ENCODE measurements at regions not wholly inside any gene's neighbourhood (a gene's known extent, or its start where the extent isn't known, plus 50 kb on each side); places are given as distances from the start of the nearest gene placed in this dataset.

DNA sequence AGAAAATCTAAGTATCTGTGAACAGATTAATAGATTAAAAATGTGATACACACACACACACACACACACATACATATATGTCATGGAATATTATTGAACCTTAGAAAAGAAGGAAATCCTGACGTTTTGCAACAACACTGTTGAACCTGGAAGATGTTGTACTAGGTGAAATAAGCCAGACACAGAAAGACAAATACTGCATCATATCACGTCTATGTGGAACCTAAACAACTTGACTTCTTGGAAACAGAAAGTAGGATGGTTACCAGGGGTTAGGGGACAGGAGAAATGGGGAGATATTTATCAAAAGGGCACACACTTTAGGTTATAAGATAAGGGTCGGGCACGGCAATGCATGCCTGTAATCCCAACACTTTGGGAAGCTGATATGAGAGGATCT is 698.4 kb upstream of the ID2 start:
- no peak overlapping the region for H3K4me3 ChIP-seq (ENCODE audit: low read length)
- TF ChIP-seq ZNF274 (IDR thresholded peaks at IDR 0.05; ENCODE audit: low read depth, low read length) = no peak

DNA sequence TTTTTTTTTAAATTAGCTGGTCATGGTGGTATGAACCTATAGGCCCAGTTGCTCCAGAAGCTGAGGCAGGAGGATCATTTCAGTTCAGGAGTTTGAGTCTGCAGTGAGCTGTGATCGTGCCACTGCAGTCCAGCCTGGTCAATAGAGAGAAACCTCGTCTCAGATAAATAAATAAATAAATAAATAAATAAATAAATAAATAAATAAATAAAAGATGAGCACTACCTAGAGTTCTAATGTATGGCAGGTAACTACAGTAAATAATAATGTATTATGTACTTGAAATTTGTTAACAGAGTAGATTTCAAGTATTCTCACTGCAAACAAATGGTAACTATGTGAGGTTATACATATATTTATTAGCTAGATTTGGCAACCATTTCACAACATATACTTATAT is 697.9 kb upstream of the ID2 start:
- H3K4me3 ChIP-seq (ENCODE audit: low read length) = no peak overlapping the region
- TF ChIP-seq ZNF274 (IDR thresholded peaks at IDR 0.05; ENCODE audit: low read depth, low read length) = no peak

DNA sequence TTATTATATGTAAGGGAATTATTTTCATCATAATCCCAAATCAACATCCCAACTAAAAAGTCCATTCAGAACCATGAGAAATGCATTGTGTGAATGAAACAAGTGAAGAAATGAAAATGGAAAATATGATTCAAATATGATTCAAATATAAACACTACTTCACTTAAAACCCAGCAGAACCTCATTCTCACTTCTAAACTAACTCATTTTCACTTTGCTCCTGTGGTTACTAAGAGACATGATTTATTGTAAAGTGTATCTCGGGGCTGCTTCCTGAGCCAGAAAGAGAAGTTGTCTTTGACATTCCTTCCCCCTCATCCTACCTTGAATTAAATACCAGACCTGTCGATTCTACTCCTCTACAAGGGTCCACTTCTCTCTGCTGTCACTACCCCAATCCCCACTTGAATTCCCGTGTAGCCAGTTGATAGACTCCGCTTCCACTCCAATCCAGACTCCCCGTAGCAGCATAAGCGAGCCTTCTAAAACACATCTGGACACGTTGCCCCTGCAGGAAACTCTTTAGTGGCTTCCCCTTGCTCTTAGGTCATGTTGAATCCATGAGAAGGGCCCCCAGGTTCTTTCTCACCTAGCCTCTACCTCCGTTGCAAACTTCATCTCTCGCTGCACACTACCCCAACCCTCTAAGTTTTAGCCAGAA is 697.0 kb upstream of the ID2 start:
- no peak overlapping the region for H3K4me3 ChIP-seq (ENCODE audit: low read length)

DNA sequence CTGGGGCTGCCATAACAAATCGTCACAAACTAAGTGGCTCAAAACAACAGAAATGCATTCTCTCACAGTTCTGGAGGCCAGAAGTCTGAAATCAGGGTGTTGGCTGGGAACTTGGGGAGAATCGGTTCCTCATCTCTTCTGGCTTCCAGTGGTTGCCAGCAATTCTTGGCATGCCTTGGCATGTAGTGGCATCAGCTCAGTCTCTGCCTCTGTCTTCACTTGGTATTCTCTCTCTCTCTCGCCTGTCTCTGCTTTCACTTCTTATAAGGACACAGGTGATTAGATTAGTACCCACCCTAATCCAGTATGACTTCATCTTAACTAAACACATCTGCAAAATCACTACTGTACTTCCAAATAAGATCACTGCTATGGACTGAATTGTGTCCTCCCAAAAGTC is 695.4 kb upstream of the ID2 start:
- no peak for TF ChIP-seq ZNF274 (IDR thresholded peaks at IDR 0.05; ENCODE audit: low read depth, low read length)
- H3K4me3 ChIP-seq (ENCODE audit: low read length) = no peak overlapping the region

More for the DNA sequence above, 697.0 kb upstream of the ID2 start:
- no peak for TF ChIP-seq ZNF274 (IDR thresholded peaks at IDR 0.05; ENCODE audit: low read depth, low read length)

DNA sequence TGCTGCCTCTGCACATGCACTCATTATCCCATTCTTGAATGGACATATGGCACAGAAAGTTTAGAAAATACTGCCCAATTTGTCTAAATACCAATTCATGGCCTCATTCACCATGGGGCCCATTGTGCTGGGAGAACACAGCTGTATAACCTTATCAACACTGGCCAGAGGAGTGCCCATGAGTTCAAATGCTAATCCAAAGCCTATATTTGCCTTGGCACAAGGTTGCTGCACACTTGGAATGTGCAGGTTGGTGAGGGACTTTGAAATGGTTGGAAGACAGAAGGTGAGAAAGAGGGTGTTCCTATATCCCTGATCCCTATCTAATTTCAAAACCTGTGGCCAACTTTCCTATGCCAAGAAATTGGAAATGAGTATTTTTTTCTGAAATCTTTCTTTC is 693.9 kb upstream of the ID2 start:
- no peak for TF ChIP-seq ZNF274 (IDR thresholded peaks at IDR 0.05; ENCODE audit: low read depth, low read length)
- H3K4me3 ChIP-seq (ENCODE audit: low read length) = no peak overlapping the region

DNA sequence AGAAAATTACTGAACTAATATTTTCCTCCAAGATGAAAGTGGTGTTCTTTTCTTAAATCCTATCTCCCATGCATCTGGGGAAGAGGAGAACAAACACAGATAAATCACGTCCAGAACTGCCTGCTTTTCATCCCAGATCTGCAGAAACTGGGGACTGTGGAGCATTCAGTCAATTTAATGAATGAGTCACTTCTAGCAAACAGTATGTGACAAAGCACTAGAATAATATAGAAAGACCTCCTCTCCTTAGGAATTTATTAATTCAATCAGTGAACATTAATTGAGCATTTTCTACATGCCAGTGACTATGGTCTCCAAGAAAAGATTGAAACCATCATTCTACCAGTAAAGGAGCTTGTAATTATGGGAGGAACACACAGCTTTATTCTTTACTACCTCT is 693.4 kb upstream of the ID2 start:
- H3K4me3 ChIP-seq (ENCODE audit: low read length) = no peak overlapping the region
- TF ChIP-seq ZNF274 (IDR thresholded peaks at IDR 0.05; ENCODE audit: low read depth, low read length) = no peak

DNA sequence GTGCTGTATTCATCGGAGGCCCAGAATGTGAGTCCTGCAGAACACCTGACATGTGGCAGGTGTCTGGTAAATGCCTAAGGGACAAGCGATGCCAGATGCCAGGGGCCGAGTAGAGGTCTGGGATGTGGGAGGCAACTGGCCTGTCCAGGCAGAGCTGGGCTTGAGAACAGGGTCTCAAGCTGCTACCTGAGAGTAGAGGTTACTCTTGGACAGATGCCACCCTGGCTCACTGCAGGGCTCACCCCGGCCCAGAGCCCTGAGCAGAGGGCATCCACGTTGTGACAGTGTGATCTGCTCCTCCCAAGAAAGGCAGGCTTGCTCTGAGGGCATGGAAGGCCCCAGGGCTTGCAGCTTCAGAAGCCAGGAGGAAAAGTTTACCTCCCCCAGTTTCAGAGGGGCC is 692.0 kb upstream of the ID2 start:
- TF ChIP-seq ZNF274 (IDR thresholded peaks at IDR 0.05; ENCODE audit: low read depth, low read length) = no peak
- no peak overlapping the region for H3K4me3 ChIP-seq (ENCODE audit: low read length)

DNA sequence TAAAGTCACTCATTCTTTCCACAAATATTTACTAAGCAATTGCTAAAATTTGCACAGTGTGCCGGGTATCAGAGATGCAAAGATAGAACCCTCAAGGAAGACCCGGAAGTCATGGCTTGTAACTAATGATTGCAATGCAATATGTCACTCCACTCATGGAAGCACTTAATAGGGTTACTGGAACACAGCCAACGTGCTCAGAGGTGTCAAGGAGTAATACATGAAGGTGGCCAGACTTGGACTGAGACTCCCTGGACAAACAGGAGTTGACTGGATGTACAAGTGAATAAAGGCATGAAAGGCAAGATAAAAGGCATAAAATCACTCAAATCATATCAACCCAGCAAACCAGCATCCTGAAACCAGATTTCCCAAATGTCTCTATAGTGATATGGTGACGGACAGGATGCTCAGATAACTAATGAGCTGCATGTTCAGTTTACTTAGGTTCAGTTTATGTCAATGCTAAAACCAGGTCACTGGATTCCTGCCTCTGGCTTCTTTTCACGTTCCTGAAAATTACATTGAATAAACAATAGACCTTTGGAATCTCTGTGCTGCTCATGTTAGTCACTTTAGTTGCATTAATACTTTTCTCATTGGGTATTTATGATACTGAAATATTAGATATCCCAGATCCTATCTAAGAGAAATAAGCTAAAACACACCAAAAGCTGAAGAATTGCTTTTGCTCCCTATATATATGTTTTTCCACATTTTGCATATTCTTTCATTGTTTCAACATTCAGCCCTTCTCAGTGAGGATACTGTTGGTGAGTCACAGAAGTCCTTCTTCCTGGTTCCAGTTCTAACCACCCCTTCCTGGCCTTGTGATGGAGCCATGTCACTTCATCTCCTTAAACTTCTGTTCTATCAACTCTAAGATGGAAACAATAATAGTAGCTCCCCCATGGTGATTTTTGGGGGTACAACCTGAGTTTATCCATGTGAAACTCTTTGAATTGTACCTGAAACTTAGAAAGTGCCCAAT is 688.9 kb upstream of the ID2 start:
- TF ChIP-seq ZNF274 (IDR thresholded peaks at IDR 0.05; ENCODE audit: low read depth, low read length) = no peak
- H3K4me3 ChIP-seq (ENCODE audit: low read length) = no peak overlapping the region

DNA sequence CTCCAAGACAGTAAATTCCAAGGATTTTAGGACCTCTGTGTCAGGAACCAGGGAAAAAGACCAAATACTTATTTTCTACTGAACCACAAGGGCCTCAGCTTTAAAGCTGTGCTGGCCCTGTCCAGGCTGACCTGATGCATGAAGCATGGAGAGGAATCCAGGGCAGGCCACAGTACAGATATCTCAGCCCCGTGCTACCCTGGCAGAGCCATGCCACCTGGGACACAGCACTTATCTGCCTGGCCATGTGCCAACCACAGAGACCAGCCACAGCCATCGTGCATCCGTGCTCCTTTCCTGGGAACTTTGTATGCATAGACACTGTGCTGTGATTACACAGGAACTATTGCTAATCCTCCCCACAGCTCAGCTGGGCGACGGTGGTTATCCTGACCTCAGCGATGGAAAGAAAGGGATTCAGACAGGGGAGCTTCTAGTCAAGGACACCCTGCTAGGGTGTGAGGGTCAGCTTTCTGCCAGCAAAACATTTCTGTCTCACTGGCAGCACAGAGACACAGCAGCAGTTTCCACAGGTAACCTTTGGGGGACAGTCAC is 687.4 kb upstream of the ID2 start:
- no peak for TF ChIP-seq ZNF274 (IDR thresholded peaks at IDR 0.05; ENCODE audit: low read depth, low read length)
- no peak overlapping the region for H3K4me3 ChIP-seq (ENCODE audit: low read length)

DNA sequence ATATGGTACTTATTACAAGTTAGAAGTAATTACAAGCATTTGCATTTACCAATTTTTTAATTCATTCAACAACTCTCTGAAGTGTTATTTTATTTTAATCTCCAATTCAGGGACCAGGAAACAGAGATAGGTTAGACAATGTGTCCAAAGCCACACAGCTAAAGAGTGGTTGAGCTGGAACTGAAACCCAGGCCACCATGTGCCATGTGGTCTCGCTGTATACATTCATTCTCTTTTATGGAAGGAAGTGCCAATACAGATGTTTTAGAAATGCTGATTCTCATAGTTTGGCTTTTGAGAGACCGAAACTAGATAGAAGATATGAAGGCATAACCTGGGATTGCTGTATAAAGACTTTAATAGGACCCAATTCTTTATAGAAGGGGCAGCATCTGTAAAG is 684.6 kb upstream of the ID2 start:
- TF ChIP-seq ZNF274 (IDR thresholded peaks at IDR 0.05; ENCODE audit: low read depth, low read length) = no peak
- no peak overlapping the region for H3K4me3 ChIP-seq (ENCODE audit: low read length)

DNA sequence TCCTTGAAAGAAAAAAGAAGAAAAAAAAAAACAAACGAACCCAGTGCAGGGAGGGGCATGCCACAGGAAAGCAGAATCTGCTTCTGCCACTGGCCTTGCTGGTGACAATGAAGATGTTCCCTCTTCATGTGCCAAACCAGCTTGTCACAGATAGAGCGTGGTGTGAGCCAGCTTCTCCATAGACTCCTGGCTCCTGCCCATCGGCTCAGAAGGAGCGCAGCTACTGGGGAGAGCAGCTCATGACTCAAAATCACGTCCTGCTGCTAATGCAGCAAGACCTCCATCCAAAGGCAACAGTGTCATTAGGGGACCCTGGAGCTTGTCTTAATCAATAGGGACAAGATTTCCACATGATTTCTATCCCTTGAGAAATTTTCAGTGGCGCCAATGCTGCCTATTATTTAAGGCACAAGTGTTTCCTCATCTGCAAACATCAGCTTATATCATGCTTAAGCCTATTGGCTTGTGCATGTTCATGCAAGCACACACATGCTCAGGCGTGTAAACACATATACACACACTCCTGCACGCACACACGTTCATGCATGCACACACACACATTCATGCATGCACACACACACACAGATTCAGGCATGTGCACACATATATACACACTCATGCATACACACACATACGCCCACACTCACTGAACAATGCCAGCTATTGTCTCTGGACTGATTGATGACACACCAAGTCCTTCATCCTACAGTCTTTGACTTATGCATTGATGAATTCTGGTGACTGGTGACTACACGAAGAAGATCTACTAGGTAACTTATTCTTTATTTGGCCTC is 682.0 kb upstream of the ID2 start:
- no peak overlapping the region for H3K4me3 ChIP-seq (ENCODE audit: low read length)
- no peak for TF ChIP-seq ZNF274 (IDR thresholded peaks at IDR 0.05; ENCODE audit: low read depth, low read length)

DNA sequence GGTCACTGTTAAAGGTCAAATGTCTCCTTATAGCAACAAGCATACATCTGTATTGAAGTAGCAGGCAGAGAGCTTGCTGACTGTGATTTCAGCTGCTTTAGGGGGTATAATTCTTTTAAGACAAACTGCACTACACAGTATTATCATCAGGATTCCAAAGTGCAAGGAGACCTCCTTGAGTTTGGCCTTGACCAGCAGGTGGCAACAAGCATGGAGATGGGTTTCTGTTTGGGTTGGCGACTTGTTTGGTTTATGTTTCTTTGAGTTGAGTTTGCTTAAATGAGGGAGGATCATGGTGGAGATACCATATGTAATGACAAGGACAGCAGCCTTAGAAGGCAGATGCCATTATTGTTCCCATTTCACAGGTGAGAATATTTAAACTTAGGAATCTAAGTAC is 681.0 kb upstream of the ID2 start:
- no peak overlapping the region for H3K4me3 ChIP-seq (ENCODE audit: low read length)
- no peak for TF ChIP-seq ZNF274 (IDR thresholded peaks at IDR 0.05; ENCODE audit: low read depth, low read length)

DNA sequence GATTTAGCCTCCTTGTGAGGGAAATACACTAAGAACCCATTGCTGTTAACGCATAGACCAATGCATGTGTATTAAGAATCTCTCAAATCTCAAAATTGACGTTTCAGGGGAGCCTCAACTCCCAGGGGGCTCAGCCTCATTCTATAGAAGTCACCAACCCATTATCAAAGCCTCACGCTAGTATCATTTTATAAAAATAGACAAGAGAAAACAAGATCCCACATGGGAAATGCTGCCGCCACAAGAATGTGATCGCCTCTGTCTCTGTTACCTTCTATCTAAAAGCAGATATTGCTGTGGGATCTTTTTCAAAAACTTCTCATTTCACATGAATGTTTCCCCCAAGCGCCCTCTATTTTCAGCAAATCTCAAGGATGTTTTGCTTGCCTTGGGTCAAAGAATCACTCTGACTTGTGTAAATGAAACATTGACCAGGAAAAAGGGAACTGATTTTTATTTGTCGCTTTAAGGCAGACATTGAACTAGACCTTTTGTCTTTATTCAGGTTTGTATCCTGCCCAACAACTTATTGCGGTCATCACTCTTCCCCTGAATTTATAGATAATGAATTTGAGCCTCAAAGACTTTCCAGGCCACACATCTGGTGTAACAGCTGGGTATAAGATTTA is 679.0 kb upstream of the ID2 start:
- no peak overlapping the region for H3K4me3 ChIP-seq (ENCODE audit: low read length)
- no peak for TF ChIP-seq ZNF274 (IDR thresholded peaks at IDR 0.05; ENCODE audit: low read depth, low read length)
